ENCODE measurements at regions not wholly inside any gene's neighbourhood (a gene's known extent, or its start where the extent isn't known, plus 50 kb on each side); places are given as distances from the start of the nearest gene placed in this dataset.

- Mint-ChIP-seq H3K4me3 (no peak overlapping the region), H3K4me1 (no peaks in the 10 kb centered on the region), H3K9me3 (ENCODE audit: low read depth) (peaks cover 13% of the 10 kb centered on the region), H3K36me3 (ENCODE audit: low read depth) (no peaks in the 10 kb centered on the region), H3K27me3 (peaks cover 4% of the 10 kb centered on the region), H3K27ac (no peak overlapping the region)
- ATAC-seq (no peak), DNase-seq (no peak)
- ChIA-PET POLR2A (no interaction called here), CTCF (interaction anchor here (0.7 kb wide), 2 partner anchors 52 to 205 kb away, joined by 3 read pairs; no protein-coding TSS in a partner anchor)
- intact Hi-C loops (cut with DNase I, micrococcal nuclease), result no loop called here
These were observed 81.2 kb upstream of the TMPRSS2 start for GRCh38 chr21:41589131-41589530.

DNA sequence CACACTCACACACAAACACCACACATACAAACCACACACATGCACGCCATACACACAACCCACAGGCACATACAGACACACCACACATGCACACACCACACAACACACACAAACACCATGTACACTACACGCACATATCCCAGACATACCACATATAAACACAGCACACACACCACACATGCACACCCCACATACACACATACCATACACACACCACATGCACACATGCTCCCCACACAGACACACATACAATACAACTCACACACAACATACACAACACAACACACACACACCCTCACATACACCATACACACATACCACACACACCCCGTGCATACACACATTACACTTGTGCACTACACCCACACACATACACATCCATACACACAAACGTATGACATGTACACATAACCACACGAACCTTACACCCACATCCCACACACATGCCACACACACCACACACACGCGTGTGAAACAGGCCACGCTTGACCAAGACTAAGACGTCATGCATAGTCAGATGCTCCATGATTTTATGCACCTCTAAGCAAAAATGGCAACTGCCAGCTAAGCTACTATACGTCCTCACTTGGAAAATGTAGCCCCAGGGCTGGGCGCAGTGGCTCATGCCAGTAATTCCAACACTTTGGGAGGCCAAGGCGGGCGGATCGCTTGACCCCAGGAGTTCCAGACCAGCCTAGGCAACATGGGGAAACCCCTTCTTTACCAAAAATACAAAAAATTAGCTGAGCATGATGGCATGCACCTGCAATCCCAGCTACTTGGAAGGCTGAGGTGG is 77.4 kb upstream of the TMPRSS2 start:
- ATAC-seq, result no peak
- CTCF ChIA-PET, result no interaction called here

GRCh38 chr21:41584603-41585176 is 76.7 kb upstream of the TMPRSS2 start:
- DNase-seq (no peak), ATAC-seq (no peak)
- no peaks in the 10 kb centered on the region for H3K4me1 Mint-ChIP-seq
- no peaks in the 10 kb centered on the region for H3K36me3 Mint-ChIP-seq (ENCODE audit: low read depth)
- POLR2A ChIA-PET, result no interaction called here
- no peak overlapping the region for H3K27ac Mint-ChIP-seq
- no peak overlapping the region for H3K4me3 Mint-ChIP-seq
- peaks cover 13% of the 10 kb centered on the region for H3K9me3 Mint-ChIP-seq (ENCODE audit: low read depth)
- intact Hi-C loops (cut with DNase I, micrococcal nuclease), result no loop called here
- CTCF ChIA-PET, result no interaction called here
- peaks cover 4% of the 10 kb centered on the region for H3K27me3 Mint-ChIP-seq

More for the DNA sequence above, 77.4 kb upstream of the TMPRSS2 start:
- H3K27ac Mint-ChIP-seq, result no peak overlapping the region
- H3K9me3 Mint-ChIP-seq (ENCODE audit: low read depth), result peaks cover 13% of the 10 kb centered on the region
- POLR2A ChIA-PET, result no interaction called here
- no peaks in the 10 kb centered on the region for H3K4me1 Mint-ChIP-seq
- no peak overlapping the region for H3K4me3 Mint-ChIP-seq
- peaks cover 3% of the 10 kb centered on the region for H3K27me3 Mint-ChIP-seq
- intact Hi-C loops (cut with DNase I, micrococcal nuclease), result no loop called here
- H3K36me3 Mint-ChIP-seq (ENCODE audit: low read depth), result no peaks in the 10 kb centered on the region
- DNase-seq, result no peak

DNA sequence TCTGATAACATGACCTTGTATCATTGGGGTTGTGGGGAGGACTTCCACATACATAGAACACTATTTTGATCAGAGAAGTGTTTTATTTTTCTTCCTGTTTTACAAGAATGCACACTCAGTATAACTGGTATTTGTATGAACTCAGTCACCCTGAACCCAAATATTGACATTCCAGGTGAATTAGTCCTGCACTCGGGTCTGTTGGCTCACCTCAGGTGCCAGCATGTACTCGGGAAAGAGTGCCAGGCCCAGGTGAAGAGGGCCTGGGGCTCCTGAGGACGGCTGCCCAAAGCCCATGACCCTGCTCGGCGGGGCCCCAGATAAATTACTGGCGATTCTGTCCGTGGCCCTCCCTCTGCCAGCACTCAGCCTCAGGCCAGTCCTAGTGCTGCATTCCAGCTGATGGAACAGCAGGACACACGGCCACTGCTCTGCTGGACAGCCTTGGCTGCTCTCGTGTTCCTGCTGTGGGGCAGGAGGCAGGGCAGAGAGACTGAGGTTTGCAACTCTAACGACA is 75.4 kb upstream of the TMPRSS2 start:
- POLR2A ChIA-PET, result no interaction called here
- CTCF ChIA-PET, result no interaction called here
- no peaks in the 10 kb centered on the region for H3K4me1 Mint-ChIP-seq
- peaks cover 4% of the 10 kb centered on the region for H3K27me3 Mint-ChIP-seq
- peaks cover 11% of the 10 kb centered on the region for H3K9me3 Mint-ChIP-seq (ENCODE audit: low read depth)
- no peaks in the 10 kb centered on the region for H3K36me3 Mint-ChIP-seq (ENCODE audit: low read depth)
- intact Hi-C loops (cut with DNase I, micrococcal nuclease), result no loop called here
- no peak overlapping the region for H3K27ac Mint-ChIP-seq
- H3K4me3 Mint-ChIP-seq, result no peak overlapping the region
- no peak for DNase-seq
- ATAC-seq, result no peak

DNA sequence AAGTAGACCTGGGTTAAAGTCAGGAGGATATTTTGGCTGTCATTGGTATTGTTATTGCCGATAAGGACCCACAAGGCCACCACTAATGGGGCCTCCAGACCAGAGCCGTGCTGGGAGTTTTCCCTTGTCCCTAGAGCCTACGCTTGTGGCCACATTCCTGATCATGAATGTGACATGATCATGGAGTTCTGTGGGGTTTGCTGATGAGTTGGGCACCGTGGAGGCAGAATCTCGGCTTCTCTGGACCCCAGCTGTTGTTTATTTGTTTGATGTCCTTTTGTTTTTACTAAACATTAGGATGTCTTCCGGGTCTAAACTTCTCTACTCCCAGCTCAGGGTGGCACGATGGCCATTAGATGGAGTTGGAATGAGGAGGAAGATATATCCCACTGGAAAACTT is 74.9 kb upstream of the TMPRSS2 start:
- Mint-ChIP-seq H3K27me3 (peaks cover 4% of the 10 kb centered on the region), H3K36me3 (ENCODE audit: low read depth) (no peaks in the 10 kb centered on the region), H3K9me3 (ENCODE audit: low read depth) (peaks cover 12% of the 10 kb centered on the region), H3K27ac (no peak overlapping the region), H3K4me3 (no peak overlapping the region), H3K4me1 (no peaks in the 10 kb centered on the region)
- ATAC-seq (no peak), DNase-seq (no peak)
- intact Hi-C loops (cut with DNase I, micrococcal nuclease), result no loop called here
- ChIA-PET CTCF (no interaction called here), POLR2A (no interaction called here)

DNA sequence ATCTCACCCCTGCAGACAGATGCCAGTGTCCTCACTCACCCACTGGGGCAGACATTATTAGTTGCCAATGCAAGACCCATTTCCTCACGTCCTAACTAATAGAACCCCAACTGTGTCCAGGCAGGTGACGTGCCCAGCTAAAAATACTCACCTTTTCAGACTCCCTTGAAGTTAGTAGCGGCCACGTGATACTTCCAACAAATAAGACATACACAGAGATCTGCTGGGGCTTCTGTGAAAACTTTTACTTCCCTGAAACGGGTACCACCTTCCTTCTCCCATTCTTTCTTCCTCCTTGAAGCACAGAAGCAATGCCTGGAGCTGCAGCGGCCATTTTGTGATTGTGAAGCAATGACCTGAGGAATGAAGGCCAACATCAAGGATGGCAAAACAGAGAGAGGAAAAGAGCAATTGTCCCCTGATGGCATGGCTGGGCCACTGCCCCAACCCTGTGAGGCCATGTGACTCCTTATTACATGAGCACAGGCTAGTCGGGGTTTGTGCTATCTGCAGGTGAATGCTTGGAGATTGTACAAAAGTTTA is 74.4 kb upstream of the TMPRSS2 start:
- Mint-ChIP-seq H3K36me3 (ENCODE audit: low read depth) (no peaks in the 10 kb centered on the region), H3K9me3 (ENCODE audit: low read depth) (peaks cover 13% of the 10 kb centered on the region), H3K4me1 (no peaks in the 10 kb centered on the region), H3K27me3 (peaks cover 4% of the 10 kb centered on the region), H3K4me3 (no peak overlapping the region), H3K27ac (no peak overlapping the region)
- POLR2A ChIA-PET, result no interaction called here
- intact Hi-C loops (cut with DNase I, micrococcal nuclease), result no loop called here
- CTCF ChIA-PET, result no interaction called here
- ATAC-seq (no peak), DNase-seq (no peak)

DNA sequence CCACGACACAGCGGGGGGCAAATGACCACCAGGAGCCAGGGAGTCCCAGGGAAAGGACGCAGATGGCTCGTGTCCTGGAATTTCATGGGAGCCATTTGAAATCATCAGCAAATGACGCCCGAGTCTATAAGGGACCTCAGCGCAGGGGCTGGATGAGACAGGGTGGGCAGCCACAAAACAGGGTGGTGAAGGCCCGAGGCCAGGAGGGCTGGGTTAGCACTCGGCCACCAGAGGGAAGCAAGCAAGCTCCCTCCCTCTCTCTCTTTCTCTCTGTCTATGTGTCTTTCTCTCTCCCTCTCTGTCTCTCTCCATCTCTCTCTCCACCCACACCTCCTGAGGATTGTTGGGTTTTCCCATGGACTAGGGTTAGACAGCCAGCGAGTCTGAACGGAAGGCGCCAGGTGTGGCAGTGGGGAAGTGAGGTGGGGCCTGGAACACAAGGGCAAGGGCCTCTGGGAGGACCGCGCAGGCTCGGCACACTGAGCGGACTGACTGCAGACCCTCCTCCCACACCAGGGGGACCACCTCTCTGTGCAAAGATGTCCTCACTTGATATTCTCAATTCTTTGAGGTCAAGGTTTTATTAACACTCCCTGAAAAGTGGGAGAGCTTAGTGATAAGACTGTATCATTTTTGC is 73.8 kb upstream of the TMPRSS2 start:
- ChIA-PET CTCF (no interaction called here), POLR2A (no interaction called here)
- H3K4me1 Mint-ChIP-seq, result no peaks in the 10 kb centered on the region
- H3K4me3 Mint-ChIP-seq, result no peak overlapping the region
- no peak overlapping the region for H3K27ac Mint-ChIP-seq
- ATAC-seq (no peak), DNase-seq (no peak)
- intact Hi-C loops (cut with DNase I, micrococcal nuclease), result no loop called here
- peaks cover 12% of the 10 kb centered on the region for H3K9me3 Mint-ChIP-seq (ENCODE audit: low read depth)
- peaks cover 4% of the 10 kb centered on the region for H3K27me3 Mint-ChIP-seq
- no peaks in the 10 kb centered on the region for H3K36me3 Mint-ChIP-seq (ENCODE audit: low read depth)

DNA sequence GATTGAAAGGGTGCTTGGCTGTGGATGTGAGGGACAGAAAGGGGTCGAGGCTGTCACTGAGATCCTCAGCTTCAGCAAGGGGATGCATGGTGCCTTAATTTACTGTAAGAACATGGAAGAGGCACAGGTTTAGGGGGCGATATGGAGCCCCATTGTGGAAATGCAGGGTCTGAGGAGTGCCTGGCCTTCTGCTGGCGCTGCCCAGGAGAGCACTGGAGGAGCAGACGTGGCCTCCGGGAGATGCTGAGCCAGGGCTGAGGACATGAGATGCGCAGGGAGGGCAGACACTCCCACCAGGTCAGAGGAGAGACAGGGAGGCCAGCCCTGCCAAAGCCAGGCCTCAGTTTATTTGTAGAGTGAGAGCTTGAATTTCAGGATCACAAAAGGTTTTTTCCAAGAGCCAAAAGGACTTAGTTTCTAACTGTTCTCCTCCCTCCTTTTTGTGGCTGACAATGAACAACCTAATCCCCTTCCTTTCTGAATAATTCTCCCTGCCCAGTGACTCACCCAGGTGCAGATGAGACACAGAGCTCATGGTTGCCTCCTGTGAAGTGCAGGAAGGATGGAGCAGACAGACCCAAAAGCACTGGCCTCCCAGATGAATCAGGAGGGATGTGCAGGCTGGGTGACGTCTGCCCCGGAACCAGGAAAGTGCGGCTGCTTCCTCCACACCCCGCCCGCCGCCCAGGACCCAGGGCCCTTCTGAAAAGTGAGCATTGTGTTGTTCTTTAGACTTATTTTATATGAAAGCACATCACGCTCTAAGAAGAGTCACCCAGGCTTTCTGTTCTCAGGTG is 73.0 kb upstream of the TMPRSS2 start:
- POLR2A ChIA-PET, result no interaction called here
- no peaks in the 10 kb centered on the region for H3K4me1 Mint-ChIP-seq
- ATAC-seq (no peak), DNase-seq (no peak)
- intact Hi-C loops (cut with DNase I, micrococcal nuclease), result no loop called here
- H3K9me3 Mint-ChIP-seq (ENCODE audit: low read depth), result peaks cover 12% of the 10 kb centered on the region
- CTCF ChIA-PET, result interaction anchor here (0.7 kb wide), 1 partner anchor 30 kb away, joined by 3 read pairs; no protein-coding TSS in a partner anchor
- no peak overlapping the region for H3K4me3 Mint-ChIP-seq
- H3K27me3 Mint-ChIP-seq, result peaks cover 4% of the 10 kb centered on the region
- no peak overlapping the region for H3K27ac Mint-ChIP-seq
- no peaks in the 10 kb centered on the region for H3K36me3 Mint-ChIP-seq (ENCODE audit: low read depth)

DNA sequence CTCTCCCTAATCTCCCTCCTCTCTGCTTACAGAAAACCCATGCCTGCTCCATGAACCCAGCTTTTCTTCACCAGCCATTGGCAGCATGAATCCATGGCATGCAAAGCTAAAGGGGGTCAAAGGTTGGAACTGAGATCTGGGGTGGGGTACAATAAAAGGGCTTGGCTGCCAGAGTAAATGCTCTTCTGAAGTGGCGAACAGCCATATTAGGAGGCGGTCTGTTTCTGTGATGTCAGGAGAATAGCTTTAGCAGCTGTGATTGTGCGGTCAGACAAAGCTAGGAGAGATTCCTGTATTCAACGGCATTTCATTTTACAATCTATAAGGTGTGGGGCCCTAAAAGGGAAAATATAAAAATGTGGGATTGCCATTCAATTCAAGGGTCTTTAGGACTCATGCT is 71.7 kb upstream of the TMPRSS2 start:
- ChIA-PET CTCF (interaction anchor here (0.6 to 0.7 kb wide), 2 partner anchors 31 to 189 kb away, joined by 3 read pairs; no protein-coding TSS in a partner anchor), POLR2A (no interaction called here)
- intact Hi-C loops (cut with DNase I, micrococcal nuclease), result no loop called here
- H3K36me3 Mint-ChIP-seq (ENCODE audit: low read depth), result no peaks in the 10 kb centered on the region
- no peaks in the 10 kb centered on the region for H3K4me1 Mint-ChIP-seq
- peaks cover 9% of the 10 kb centered on the region for H3K27me3 Mint-ChIP-seq
- DNase-seq, result no peak
- no peak for ATAC-seq
- H3K9me3 Mint-ChIP-seq (ENCODE audit: low read depth), result peaks cover 12% of the 10 kb centered on the region
- no peak overlapping the region for H3K27ac Mint-ChIP-seq
- H3K4me3 Mint-ChIP-seq, result no peak overlapping the region

DNA sequence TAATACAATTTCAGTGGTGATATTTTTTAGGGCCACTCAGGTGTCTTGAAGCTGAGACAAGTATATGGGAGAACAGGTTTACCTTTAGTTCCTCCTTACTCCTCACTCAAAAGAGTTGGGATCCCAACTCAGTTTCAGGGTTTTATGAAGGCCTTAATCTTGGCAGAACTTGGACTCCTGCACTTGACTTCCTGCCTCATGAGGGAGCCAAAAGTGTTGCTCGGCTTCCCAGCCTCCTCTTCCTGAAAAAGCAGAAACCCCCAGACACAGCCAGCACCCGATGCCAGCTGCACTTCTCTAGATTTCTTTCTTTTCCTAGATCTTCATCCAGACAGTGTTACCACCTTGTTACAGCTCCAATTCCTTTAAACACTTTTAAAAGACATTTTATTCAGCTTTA is 70.8 kb upstream of the TMPRSS2 start:
- ChIA-PET CTCF (no interaction called here), POLR2A (no interaction called here)
- ATAC-seq, result no peak

DNA sequence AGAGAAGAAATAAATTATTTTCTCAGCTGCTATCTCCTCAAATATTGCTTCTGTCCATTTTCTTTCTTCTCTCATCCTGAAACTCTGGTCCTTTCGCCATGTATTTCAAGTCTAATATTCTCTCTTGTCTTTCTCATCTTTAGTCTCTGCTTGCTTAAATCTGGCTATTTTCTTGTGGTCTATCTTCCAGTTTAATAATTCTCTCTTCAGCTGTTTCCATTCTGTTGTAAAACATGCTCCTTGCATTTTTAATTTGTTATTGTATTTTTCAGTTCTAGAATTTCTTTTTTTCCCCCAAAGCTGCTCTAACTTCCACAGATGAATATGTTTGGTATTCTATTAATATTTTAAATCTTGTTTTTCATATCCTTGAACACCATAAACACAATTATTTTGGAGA is 70.1 kb upstream of the TMPRSS2 start:
- Mint-ChIP-seq H3K9me3 (ENCODE audit: low read depth) (peaks cover 14% of the 10 kb centered on the region), H3K4me1 (no peaks in the 10 kb centered on the region), H3K36me3 (ENCODE audit: low read depth) (no peaks in the 10 kb centered on the region), H3K4me3 (no peak overlapping the region), H3K27ac (no peak overlapping the region), H3K27me3 (peaks cover 9% of the 10 kb centered on the region)
- ATAC-seq, result no peak
- ChIA-PET CTCF (no interaction called here), POLR2A (no interaction called here)
- no peak for DNase-seq
- intact Hi-C loops (cut with DNase I, micrococcal nuclease), result no loop called here

More for the DNA sequence above, 70.8 kb upstream of the TMPRSS2 start:
- no peaks in the 10 kb centered on the region for H3K36me3 Mint-ChIP-seq (ENCODE audit: low read depth)
- no peak overlapping the region for H3K4me3 Mint-ChIP-seq
- H3K27ac Mint-ChIP-seq, result no peak overlapping the region
- DNase-seq, result no peak
- peaks cover 12% of the 10 kb centered on the region for H3K9me3 Mint-ChIP-seq (ENCODE audit: low read depth)
- H3K4me1 Mint-ChIP-seq, result no peaks in the 10 kb centered on the region
- peaks cover 9% of the 10 kb centered on the region for H3K27me3 Mint-ChIP-seq
- intact Hi-C loops (cut with DNase I, micrococcal nuclease), result no loop called here
